Erythroblast (primary cell): ENCODE measurements at regions not wholly inside any gene's neighbourhood (a gene's known extent, or its start where the extent isn't known, plus 50 kb on each side); places are given as distances from the start of the nearest gene placed in this dataset.

Experiments used
- GATA1 ChIP-seq: IDR thresholded peaks from 2 replicates; pipeline ENCODE4 v1.6.1; 2011; ENCODE audit warnings: low read depth, mild to moderate bottlenecking, control low read depth, low read length, moderate library complexity
- POLR2A ChIP-seq: IDR thresholded peaks from 2 replicates; pipeline ENCODE4 v1.6.1; 2011; ENCODE audit warnings: mild to moderate bottlenecking, low read length

DNA sequence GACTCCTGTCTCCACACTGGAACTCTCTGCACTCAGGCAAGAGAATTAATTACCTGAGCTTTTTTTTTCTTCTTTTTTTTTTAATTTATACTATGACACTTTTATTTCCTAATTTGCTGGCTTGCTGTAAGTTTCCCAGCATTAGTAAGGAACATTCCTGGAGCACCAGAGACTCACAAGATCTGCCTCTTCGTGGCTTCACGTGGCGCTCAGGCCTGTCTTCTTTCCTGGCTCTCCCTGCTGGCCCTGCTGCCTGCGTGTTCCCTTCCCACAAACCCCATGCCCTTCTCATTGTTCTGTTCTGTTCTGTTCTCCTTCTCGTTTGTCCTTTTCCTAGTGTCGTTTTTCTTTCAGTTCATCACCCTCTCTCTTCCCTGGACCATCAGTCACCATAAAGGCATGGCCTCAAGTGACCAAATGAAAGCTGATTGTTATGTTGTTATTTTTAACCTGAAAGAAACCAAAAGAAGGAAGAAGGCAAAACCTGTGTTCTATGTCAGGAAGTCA lies 591.6 kb upstream of the PFKP start:
- TF ChIP-seq POLR2A, result no peak
- TF ChIP-seq GATA1, result no peak
